ENCODE measurements at regions not wholly inside any gene's neighbourhood (a gene's known extent, or its start where the extent isn't known, plus 50 kb on each side); places are given as distances from the start of the nearest gene placed in this dataset.

GRCh38 chr4:184282251-184282713 lies 64.6 kb upstream of the ENPP6 start:
- H3K9me3 ChIP-seq (ENCODE audit: low read length): peaks cover 18% of the 10 kb centered on the region
- peaks cover 80% of the 10 kb centered on the region for H3K4me1 ChIP-seq (ENCODE audit: insufficient read depth, low read length, poor library complexity, severe bottlenecking)
- 0 out of 2 replicates have a peak, but pooled peaks cover 3% of the 10 kb centered on the region for H3K79me2 ChIP-seq (ENCODE audit: insufficient read depth, low read depth, low read length)
- no peaks in the 10 kb centered on the region for H3K9me2 ChIP-seq (ENCODE audit: insufficient read depth, low read length)
- peak; percentile 87 for DNase-seq (ENCODE audit: low spot score)
- intact Hi-C loops (cut with micrococcal nuclease; ENCODE audit: unreplicated experiment): loop anchor here (1.0 to 10.0 kb wide), 5 partner anchors 103 to 923 kb away; partner anchors contain the start of genes CASP3, CFAP97, ING2 and PRIMPOL
- peak overlapping the region; percentile 83 for H2AFZ ChIP-seq (ENCODE audit: low read length)
- H3K4me3 ChIP-seq (ENCODE audit: low read depth, low read length, poor library complexity, severe bottlenecking): peak overlapping the region; percentile 50
- POLR2A ChIA-PET: interaction anchor here (0.5 to 7.5 kb wide), 12 partner anchors 15 to 254 kb away, joined by 3 to 283 read pairs (median 4); no protein-coding TSS in a partner anchor
- peaks cover 11% of the 10 kb centered on the region for H3K36me3 ChIP-seq (ENCODE audit: insufficient read depth, low read length)
- no TSS peak for BruUV-seq (replicated peaks)
- H3K4me2 ChIP-seq (ENCODE audit: low read length): peak overlapping the region; percentile 72
- no peaks in the 10 kb centered on the region for H4K20me1 ChIP-seq (ENCODE audit: insufficient read depth, low read length)
- H3K27ac ChIP-seq (ENCODE audit: low read depth, low read length, poor library complexity, severe bottlenecking): peak overlapping the region; percentile 96
- TF ChIP-seq EZH2phosphoT487 (IDR thresholded peaks at IDR 0.05; ENCODE audit: borderline replicate concordance, low read depth, low read length) (no peak), CTCF (conservative IDR thresholded peaks at IDR 0.05; ENCODE audit: low read length) (peak; percentile 66)
- CTCF ChIA-PET (ENCODE audit: unreplicated experiment): interaction anchor here (1.2 to 2.9 kb wide), 4 partner anchors 13 to 18 kb away, joined by 3 to 16 read pairs (median 10); no protein-coding TSS in a partner anchor

- peak overlapping the region; percentile 72 for H3K4me2 ChIP-seq (ENCODE audit: low read length)
- peaks cover 18% of the 10 kb centered on the region for H3K9me3 ChIP-seq (ENCODE audit: low read length)
- H3K4me1 ChIP-seq (ENCODE audit: insufficient read depth, low read length, poor library complexity, severe bottlenecking): peaks cover 72% of the 10 kb centered on the region
- POLR2A ChIA-PET: interaction anchor here (0.6 to 7.5 kb wide), 11 partner anchors 14 to 1192 kb away, joined by 3 to 283 read pairs (median 5); no protein-coding TSS in a partner anchor
- H2AFZ ChIP-seq (ENCODE audit: low read length): peak overlapping the region; percentile 83
- H3K79me2 ChIP-seq (ENCODE audit: insufficient read depth, low read depth, low read length): no peaks in the 10 kb centered on the region
- BruUV-seq (replicated peaks): no TSS peak
- H3K4me3 ChIP-seq (ENCODE audit: low read depth, low read length, poor library complexity, severe bottlenecking): peak overlapping the region; percentile 50
- peak overlapping the region; percentile 96 for H3K27ac ChIP-seq (ENCODE audit: low read depth, low read length, poor library complexity, severe bottlenecking)
- DNase-seq (ENCODE audit: low spot score): peak; percentile 45
- peaks cover 11% of the 10 kb centered on the region for H3K36me3 ChIP-seq (ENCODE audit: insufficient read depth, low read length)
- intact Hi-C loops (cut with micrococcal nuclease; ENCODE audit: unreplicated experiment): loop anchor here (1.0 to 10.0 kb wide), 5 partner anchors 103 to 923 kb away; partner anchors contain the start of genes CASP3, CFAP97, ING2 and PRIMPOL
- H4K20me1 ChIP-seq (ENCODE audit: insufficient read depth, low read length): no peaks in the 10 kb centered on the region
- TF ChIP-seq CTCF (conservative IDR thresholded peaks at IDR 0.05; ENCODE audit: low read length) (no peak), EZH2phosphoT487 (IDR thresholded peaks at IDR 0.05; ENCODE audit: borderline replicate concordance, low read depth, low read length) (no peak)
- CTCF ChIA-PET (ENCODE audit: unreplicated experiment): interaction anchor here (2.0 to 2.9 kb wide), 2 partner anchors 12 to 17 kb away, joined by 13 to 16 read pairs; no protein-coding TSS in a partner anchor
- no peaks in the 10 kb centered on the region for H3K9me2 ChIP-seq (ENCODE audit: insufficient read depth, low read length)
Measured at GRCh38 chr4:184281231-184282139, 63.8 kb upstream of the ENPP6 start.
